GM12875 (cell line): ENCODE measurements at regions not wholly inside any gene's neighbourhood (a gene's known extent, or its start where the extent isn't known, plus 50 kb on each side); places are given as distances from the start of the nearest gene placed in this dataset.

Experiments used
- H3K4me3 ChIP-seq: one replicate; pipeline ENCODE4 v1.5.1; 2011; ENCODE audit warnings: low read depth, low read length, control low read depth
- CTCF ChIP-seq: IDR thresholded peaks from 2 replicates; pipeline ENCODE4 v1.5.1; 2011; ENCODE audit warnings: low read depth, mild to moderate bottlenecking, control low read depth, inconsistent platforms, low read length, moderate library complexity, borderline replicate concordance; ENCODE audit not compliant: insufficient read depth

GRCh38 chr2:19244460-19245363, 113.7 kb downstream of the OSR1 start:
- H3K4me3 ChIP-seq: no peak overlapping the region
- TF ChIP-seq CTCF: no peak

DNA sequence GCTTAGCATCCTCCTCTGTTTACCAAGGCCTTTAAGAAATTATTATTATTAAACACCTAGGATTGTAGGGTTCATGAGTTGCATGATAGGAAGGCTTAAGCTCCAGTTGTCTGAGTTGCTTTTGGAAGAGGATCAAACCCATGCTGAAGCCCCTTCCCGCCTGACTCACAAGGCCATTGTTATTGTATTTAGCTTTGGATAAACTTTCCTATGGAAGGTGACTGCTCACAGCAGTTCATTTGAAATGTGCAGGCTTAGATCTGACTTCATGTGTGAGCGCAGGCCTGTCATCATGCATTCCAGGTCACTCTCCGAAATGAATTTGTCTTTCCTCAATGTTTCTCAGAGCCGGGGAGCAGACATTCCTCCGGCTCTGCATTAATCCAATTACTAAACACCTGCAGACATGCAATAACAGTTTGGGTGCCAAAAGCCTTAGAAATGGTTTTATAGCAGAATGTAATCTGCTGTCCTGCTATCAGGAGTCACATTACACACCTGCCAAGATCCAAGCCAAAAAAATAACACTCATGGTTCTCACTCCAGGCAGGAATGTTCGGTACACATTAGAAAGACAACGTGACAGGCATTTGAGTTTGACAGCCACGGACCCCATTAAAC, 119.9 kb downstream of the OSR1 start:
- H3K4me3 ChIP-seq: no peak overlapping the region
- TF ChIP-seq CTCF: no peak

- TF ChIP-seq CTCF: no peak
- H3K4me3 ChIP-seq: no peak overlapping the region
These were observed 123.1 kb downstream of the OSR1 start for GRCh38 chr2:19235308-19235707.

- TF ChIP-seq CTCF: no peak
- no peak overlapping the region for H3K4me3 ChIP-seq
These were observed 126.1 kb downstream of the OSR1 start for GRCh38 chr2:19232312-19232711.

GRCh38 chr2:19231625-19232024, 126.8 kb downstream of the OSR1 start:
- TF ChIP-seq CTCF: no peak
- no peak overlapping the region for H3K4me3 ChIP-seq

- TF ChIP-seq CTCF: no peak
These were observed 127.8 kb downstream of the OSR1 start for GRCh38 chr2:19230626-19231025.

GRCh38 chr2:19228715-19229114, 129.7 kb downstream of the OSR1 start:
- no peak overlapping the region for H3K4me3 ChIP-seq
- no peak for TF ChIP-seq CTCF

More at GRCh38 chr2:19230626-19231025, 127.8 kb downstream of the OSR1 start:
- no peak overlapping the region for H3K4me3 ChIP-seq
